ENCODE measurements at regions not wholly inside any gene's neighbourhood (a gene's known extent, or its start where the extent isn't known, plus 50 kb on each side); places are given as distances from the start of the nearest gene placed in this dataset.

DNA sequence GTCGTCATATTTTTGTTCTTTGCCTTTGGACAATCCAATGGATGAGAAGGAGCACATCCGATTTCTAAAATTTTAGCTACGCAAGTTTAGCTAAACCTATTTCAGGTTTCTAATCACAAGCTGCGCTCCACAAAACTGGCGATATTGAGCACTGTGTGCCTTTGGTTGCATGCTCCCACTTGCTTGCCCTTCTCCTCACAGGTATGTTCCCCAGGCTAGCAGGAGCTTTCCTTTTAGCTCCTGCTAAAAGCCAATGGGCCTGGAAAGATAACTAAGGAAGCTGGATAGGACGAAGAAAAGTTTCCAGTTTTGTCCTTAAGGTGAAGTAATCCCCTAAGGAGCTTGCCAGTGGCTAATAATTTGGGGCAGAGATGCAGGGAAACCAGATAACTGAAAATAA is 975.2 kb downstream of the FSTL5 start:
- TF ChIP-seq EZH2 (IDR thresholded peaks at IDR 0.05; ENCODE audit: borderline replicate concordance, low read depth, low read length, severe bottlenecking) (no peak), POLR2A (IDR thresholded peaks at IDR 0.05; ENCODE audit: low read depth, low read length) (no peak), POLR2AphosphoS5 (IDR thresholded peaks at IDR 0.05; ENCODE audit: insufficient read depth, low read depth, low read length) (no peak)
- TF ChIP-seq, protein P1, sequence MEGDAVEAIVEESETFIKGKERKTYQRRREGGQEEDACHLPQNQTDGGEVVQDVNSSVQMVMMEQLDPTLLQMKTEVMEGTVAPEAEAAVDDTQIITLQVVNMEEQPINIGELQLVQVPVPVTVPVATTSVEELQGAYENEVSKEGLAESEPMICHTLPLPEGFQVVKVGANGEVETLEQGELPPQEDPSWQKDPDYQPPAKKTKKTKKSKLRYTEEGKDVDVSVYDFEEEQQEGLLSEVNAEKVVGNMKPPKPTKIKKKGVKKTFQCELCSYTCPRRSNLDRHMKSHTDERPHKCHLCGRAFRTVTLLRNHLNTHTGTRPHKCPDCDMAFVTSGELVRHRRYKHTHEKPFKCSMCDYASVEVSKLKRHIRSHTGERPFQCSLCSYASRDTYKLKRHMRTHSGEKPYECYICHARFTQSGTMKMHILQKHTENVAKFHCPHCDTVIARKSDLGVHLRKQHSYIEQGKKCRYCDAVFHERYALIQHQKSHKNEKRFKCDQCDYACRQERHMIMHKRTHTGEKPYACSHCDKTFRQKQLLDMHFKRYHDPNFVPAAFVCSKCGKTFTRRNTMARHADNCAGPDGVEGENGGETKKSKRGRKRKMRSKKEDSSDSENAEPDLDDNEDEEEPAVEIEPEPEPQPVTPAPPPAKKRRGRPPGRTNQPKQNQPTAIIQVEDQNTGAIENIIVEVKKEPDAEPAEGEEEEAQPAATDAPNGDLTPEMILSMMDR (IDR thresholded peaks at IDR 0.05; ENCODE audit: extremely low read depth in 1 of 2, insufficient read depth in 1 of 2, low read depth in 1 of 2, low read length in 2 of 2): no peak

Data from endothelial cell of umbilical vein (primary cell).